Keratinocyte (primary cell): ENCODE measurements at regions not wholly inside any gene's neighbourhood (a gene's known extent, or its start where the extent isn't known, plus 50 kb on each side); places are given as distances from the start of the nearest gene placed in this dataset.

Source experiments
- DNase-seq: peaks from one replicate; pipeline ENCODE4 v3.0.0-alpha.2; 2011; ENCODE audit warnings: low read depth, missing footprints, low spot score
- FAIRE-seq: peaks from 2 replicates; lab custom pipeline; 2011; peaks lifted over from hg19 to GRCh38; lab: Jason Lieb, UNC
- H2AFZ ChIP-seq: 2 replicates; pipeline ENCODE4 v1.6.0; 2012; ENCODE audit warnings: low read length, control low read depth, inconsistent platforms; ENCODE audit not compliant: control insufficient read depth
- H3K27ac ChIP-seq: 2 replicates; pipeline ENCODE4 v1.5.1; 2011; ENCODE audit warnings: low read length; ENCODE audit not compliant: control insufficient read depth, insufficient read depth
- H3K27me3 ChIP-seq: 3 replicates; pipeline ENCODE4 v1.6.0; 2011; ENCODE audit warnings: low read length; ENCODE audit not compliant: control insufficient read depth, insufficient read depth; ENCODE audit errors: extremely low read depth
- H3K36me3 ChIP-seq, 2 experiments: 2 replicates in 1 of 2; 3 replicates in 1 of 2; pipeline ENCODE4 v1.5.1; 2011; ENCODE audit warnings: low read length in 2 of 2, mild to moderate bottlenecking in 1 of 2; ENCODE audit not compliant: control insufficient read depth in 2 of 2, insufficient read depth in 2 of 2; ENCODE audit errors: extremely low read depth in 1 of 2
- H3K4me1 ChIP-seq: 3 replicates; pipeline ENCODE4 v1.5.1; 2011; ENCODE audit warnings: low read length; ENCODE audit not compliant: control insufficient read depth, insufficient read depth; ENCODE audit errors: extremely low read depth
- H3K4me2 ChIP-seq: 3 replicates; pipeline ENCODE4 v1.6.0; 2011; ENCODE audit warnings: low read depth, low read length; ENCODE audit not compliant: control insufficient read depth, insufficient read depth; ENCODE audit errors: extremely low read depth
- H3K4me3 ChIP-seq, 3 experiments: fragments of 200-600 bp in 1 of 3; sonication (generic) in 1 of 3; 2 replicates in 2 of 3; 3 replicates in 1 of 3; pipeline ENCODE4 v1.5.1; 2011 to 2016; ENCODE audit warnings: low read length in 3 of 3, mild to moderate bottlenecking in 3 of 3, control low read depth in 2 of 3, inconsistent platforms in 1 of 3, low read depth in 1 of 3, mixed read lengths in 1 of 3, mixed run types in 1 of 3, moderate library complexity in 1 of 3; ENCODE audit not compliant: control insufficient read depth in 2 of 3, insufficient read depth in 2 of 3; ENCODE audit errors: extremely low read depth in 1 of 3
- H3K79me2 ChIP-seq: 2 replicates; pipeline ENCODE4 v1.6.0; 2012; ENCODE audit warnings: low read length; ENCODE audit not compliant: control insufficient read depth, insufficient read depth
- H3K9ac ChIP-seq: 3 replicates; pipeline ENCODE4 v1.6.0; 2011; ENCODE audit warnings: low read length; ENCODE audit not compliant: control insufficient read depth, insufficient read depth; ENCODE audit errors: extremely low read depth
- H3K9me1 ChIP-seq: 3 replicates; pipeline ENCODE4 v1.6.0; 2011; ENCODE audit warnings: low read length; ENCODE audit not compliant: control insufficient read depth, insufficient read depth; ENCODE audit errors: extremely low read depth
- H3K9me3 ChIP-seq: 2 replicates; pipeline ENCODE4 v1.5.1; 2012; ENCODE audit warnings: low read depth, low read length; ENCODE audit not compliant: control insufficient read depth
- H4K20me1 ChIP-seq: 3 replicates; pipeline ENCODE4 v1.6.0; 2011; ENCODE audit warnings: low read length; ENCODE audit not compliant: control insufficient read depth, insufficient read depth; ENCODE audit errors: extremely low read depth
- EZH2 ChIP-seq: IDR thresholded peaks from one replicate; pipeline ENCODE4 v1.6.1; 2012; ENCODE audit warnings: inconsistent platforms, mild to moderate bottlenecking, low read length, moderate library complexity
- dilution Hi-C: fragments of 300-500 bp; cut with MboI; formaldehyde crosslinking; loops from one replicate; pipeline ENCODE4 v1.7.0; 2020; ENCODE audit warnings: low sequenced_read_pairs; ENCODE audit not compliant: extremely low pct_ligation_motif_present
- TF ChIP-seq, protein P1 (sequence below), 3 experiments: IDR thresholded peaks in 1 of 3; conservative IDR thresholded peaks in 1 of 3; optimal IDR thresholded peaks in 1 of 3; 2 replicates in 2 of 3; 3 replicates in 1 of 3; pipeline versions ENCODE3 to v1.5.1; 2011; ENCODE audit warnings: low read length in 3 of 3, mild to moderate bottlenecking in 3 of 3, moderate library complexity in 2 of 3, control low read depth in 1 of 3, inconsistent platforms in 1 of 3; ENCODE audit not compliant: insufficient read depth in 2 of 3; ENCODE audit errors: extremely low read depth in 1 of 3

DNA sequence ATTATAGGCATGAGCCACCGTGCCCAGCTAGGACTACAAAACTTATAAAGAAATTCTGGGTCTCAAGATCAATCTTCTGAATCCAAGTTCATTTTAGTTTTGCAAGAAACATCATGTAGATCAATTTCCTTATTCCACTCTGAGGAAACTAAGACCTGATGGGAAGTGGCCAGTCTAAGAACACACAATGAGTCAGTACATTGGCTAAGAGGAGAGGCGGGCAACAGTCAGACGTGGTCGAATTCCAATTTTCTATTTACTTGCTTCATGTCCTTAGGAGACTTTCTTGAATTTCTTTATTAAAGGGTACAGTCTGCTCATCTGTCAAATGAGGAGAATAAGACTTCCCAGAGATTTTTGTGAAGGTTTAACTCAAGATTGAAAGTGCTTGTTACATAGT, 432.1 kb upstream of the BRINP1 start:
- TF ChIP-seq EZH2, result no peak
- TF ChIP-seq, protein P1, sequence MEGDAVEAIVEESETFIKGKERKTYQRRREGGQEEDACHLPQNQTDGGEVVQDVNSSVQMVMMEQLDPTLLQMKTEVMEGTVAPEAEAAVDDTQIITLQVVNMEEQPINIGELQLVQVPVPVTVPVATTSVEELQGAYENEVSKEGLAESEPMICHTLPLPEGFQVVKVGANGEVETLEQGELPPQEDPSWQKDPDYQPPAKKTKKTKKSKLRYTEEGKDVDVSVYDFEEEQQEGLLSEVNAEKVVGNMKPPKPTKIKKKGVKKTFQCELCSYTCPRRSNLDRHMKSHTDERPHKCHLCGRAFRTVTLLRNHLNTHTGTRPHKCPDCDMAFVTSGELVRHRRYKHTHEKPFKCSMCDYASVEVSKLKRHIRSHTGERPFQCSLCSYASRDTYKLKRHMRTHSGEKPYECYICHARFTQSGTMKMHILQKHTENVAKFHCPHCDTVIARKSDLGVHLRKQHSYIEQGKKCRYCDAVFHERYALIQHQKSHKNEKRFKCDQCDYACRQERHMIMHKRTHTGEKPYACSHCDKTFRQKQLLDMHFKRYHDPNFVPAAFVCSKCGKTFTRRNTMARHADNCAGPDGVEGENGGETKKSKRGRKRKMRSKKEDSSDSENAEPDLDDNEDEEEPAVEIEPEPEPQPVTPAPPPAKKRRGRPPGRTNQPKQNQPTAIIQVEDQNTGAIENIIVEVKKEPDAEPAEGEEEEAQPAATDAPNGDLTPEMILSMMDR (optimal IDR thresholded peaks at IDR 0.05 in 1 of 3, IDR thresholded peaks at IDR 0.05 in 1 of 3, conservative IDR thresholded peaks at IDR 0.05 in 1 of 3; ENCODE audit: extremely low read depth in 1 of 3, insufficient read depth in 2 of 3, low read length in 3 of 3), result no peak
- Histone ChIP-seq H3K27me3 (no peaks in the 10 kb centered on the region), H3K79me2 (no peaks in the 10 kb centered on the region), H3K9me1 (no peaks in the 10 kb centered on the region), H3K4me1 (no peaks in the 10 kb centered on the region), H3K27ac (no peak overlapping the region), H3K4me2 (no peak overlapping the region), H3K36me3 (no peaks in the 10 kb centered on the region), H3K9ac (no peak overlapping the region), H2AFZ (no peak overlapping the region), H4K20me1 (no peaks in the 10 kb centered on the region), H3K9me3 (no peaks in the 10 kb centered on the region), H3K4me3 (no peak overlapping the region)
- no peak for DNase-seq
- dilution Hi-C loops, result no loop called here
- no peak for FAIRE-seq

DNA sequence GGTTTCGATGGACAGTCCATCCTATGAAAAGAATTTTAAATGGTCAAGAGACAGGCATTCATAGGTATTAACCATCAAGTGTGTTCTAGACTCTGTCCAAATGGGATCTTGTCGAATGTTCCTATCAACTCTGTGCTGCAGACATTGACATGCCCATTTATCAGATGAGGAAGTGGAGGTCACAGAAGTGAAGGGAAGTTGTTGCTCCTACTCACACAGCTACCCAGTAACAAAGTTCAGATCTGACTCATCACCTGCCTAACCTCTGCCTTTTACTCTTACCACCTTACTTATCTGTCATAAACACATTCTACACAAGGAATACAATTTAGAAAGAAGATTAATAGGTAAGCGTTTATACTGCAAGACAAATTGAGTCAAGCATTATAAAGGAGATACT, 426.2 kb upstream of the BRINP1 start:
- H3K4me3 ChIP-seq, result no peak overlapping the region
- H3K9me1 ChIP-seq, result no peaks in the 10 kb centered on the region
- dilution Hi-C loops, result no loop called here
- no peak overlapping the region for H3K4me2 ChIP-seq
- H4K20me1 ChIP-seq, result no peaks in the 10 kb centered on the region
- TF ChIP-seq, protein P1 (optimal IDR thresholded peaks at IDR 0.05 in 1 of 3, IDR thresholded peaks at IDR 0.05 in 1 of 3, conservative IDR thresholded peaks at IDR 0.05 in 1 of 3; ENCODE audit: extremely low read depth in 1 of 3, insufficient read depth in 2 of 3, low read length in 3 of 3), result no peak
- no peak for TF ChIP-seq EZH2
- no peak overlapping the region for H3K27ac ChIP-seq
- H3K36me3 ChIP-seq, result no peaks in the 10 kb centered on the region
- H3K79me2 ChIP-seq, result no peaks in the 10 kb centered on the region
- no peaks in the 10 kb centered on the region for H3K9me3 ChIP-seq
- no peaks in the 10 kb centered on the region for H3K27me3 ChIP-seq
- no peak for DNase-seq
- peaks cover 4% of the 10 kb centered on the region for H3K4me1 ChIP-seq
- no peak overlapping the region for H3K9ac ChIP-seq
- H2AFZ ChIP-seq, result no peak overlapping the region
- no peak for FAIRE-seq
